Type B pancreatic cell (in vitro differentiated cells): ENCODE measurements at regions not wholly inside any gene's neighbourhood (a gene's known extent, or its start where the extent isn't known, plus 50 kb on each side); places are given as distances from the start of the nearest gene placed in this dataset.

Experiments used
- DNase-seq: peaks from one replicate; pipeline ENCODE4 v3.0.0; 2021; ENCODE audit warnings: mixed read lengths; ENCODE audit not compliant: unreplicated experiment; ENCODE audit errors: extremely low spot score
- H3K27ac Mint-ChIP-seq: 2 replicates; pipeline ENCODE4 v1.8.0; 2021; ENCODE audit warnings: mild to moderate bottlenecking, mixed read lengths
- H3K27me3 Mint-ChIP-seq: 2 replicates; pipeline ENCODE4 v1.8.0; 2021; ENCODE audit warnings: mixed read lengths
- H3K36me3 Mint-ChIP-seq: 2 replicates; pipeline ENCODE4 v1.8.0; 2021; ENCODE audit warnings: mixed read lengths
- H3K4me1 Mint-ChIP-seq: one replicate; pipeline ENCODE4 v1.8.0; 2021; ENCODE audit warnings: mixed read lengths; ENCODE audit not compliant: unreplicated experiment
- H3K4me3 Mint-ChIP-seq: 2 replicates; pipeline ENCODE4 v1.8.0; 2021; ENCODE audit warnings: mild to moderate bottlenecking, mixed read lengths
- H3K9me3 Mint-ChIP-seq: 2 replicates; pipeline ENCODE4 v1.8.0; 2021; ENCODE audit warnings: mixed read lengths
- TF ChIP-seq, protein P1 (sequence below): fragments of 200-600 bp; sonication (generic); conservative IDR thresholded peaks from 2 replicates; pipeline ENCODE4 v1.5.0; 2021; ENCODE audit warnings: antibody characterized with exemption, mild to moderate bottlenecking

- H3K27ac Mint-ChIP-seq, result no peak overlapping the region
- H3K4me1 Mint-ChIP-seq, result peaks cover 4% of the 10 kb centered on the region
- TF ChIP-seq, protein P1, sequence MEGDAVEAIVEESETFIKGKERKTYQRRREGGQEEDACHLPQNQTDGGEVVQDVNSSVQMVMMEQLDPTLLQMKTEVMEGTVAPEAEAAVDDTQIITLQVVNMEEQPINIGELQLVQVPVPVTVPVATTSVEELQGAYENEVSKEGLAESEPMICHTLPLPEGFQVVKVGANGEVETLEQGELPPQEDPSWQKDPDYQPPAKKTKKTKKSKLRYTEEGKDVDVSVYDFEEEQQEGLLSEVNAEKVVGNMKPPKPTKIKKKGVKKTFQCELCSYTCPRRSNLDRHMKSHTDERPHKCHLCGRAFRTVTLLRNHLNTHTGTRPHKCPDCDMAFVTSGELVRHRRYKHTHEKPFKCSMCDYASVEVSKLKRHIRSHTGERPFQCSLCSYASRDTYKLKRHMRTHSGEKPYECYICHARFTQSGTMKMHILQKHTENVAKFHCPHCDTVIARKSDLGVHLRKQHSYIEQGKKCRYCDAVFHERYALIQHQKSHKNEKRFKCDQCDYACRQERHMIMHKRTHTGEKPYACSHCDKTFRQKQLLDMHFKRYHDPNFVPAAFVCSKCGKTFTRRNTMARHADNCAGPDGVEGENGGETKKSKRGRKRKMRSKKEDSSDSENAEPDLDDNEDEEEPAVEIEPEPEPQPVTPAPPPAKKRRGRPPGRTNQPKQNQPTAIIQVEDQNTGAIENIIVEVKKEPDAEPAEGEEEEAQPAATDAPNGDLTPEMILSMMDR, result no peak
- no peak overlapping the region for H3K4me3 Mint-ChIP-seq
- H3K27me3 Mint-ChIP-seq, result no peaks in the 10 kb centered on the region
- no peak for DNase-seq
- peaks cover 4% of the 10 kb centered on the region for H3K9me3 Mint-ChIP-seq
- H3K36me3 Mint-ChIP-seq, result no peaks in the 10 kb centered on the region
Measured at GRCh38 chr7:144908324-144908723, 72.5 kb upstream of the TPK1 start.

DNA sequence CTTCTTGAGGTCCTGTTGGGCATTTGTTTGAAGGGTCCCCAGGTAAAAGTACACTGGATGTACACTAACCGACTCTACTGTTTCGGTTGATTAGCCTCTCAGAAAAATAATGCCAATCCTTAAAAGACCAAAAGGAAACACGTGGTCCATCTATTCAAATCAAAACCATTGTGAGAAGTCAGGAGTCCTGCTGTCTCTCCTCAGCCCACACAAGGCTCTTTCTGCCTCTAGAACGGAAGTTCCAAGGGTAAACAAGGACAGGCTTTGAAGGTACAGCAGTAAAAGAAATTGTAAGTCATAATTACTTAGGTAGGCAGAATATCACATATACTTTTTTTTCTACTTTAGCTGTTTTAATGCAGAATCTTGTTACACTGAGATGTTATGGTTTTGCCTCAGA lies 71.7 kb upstream of the TPK1 start:
- Mint-ChIP-seq H3K36me3 (no peaks in the 10 kb centered on the region), H3K9me3 (peaks cover 4% of the 10 kb centered on the region), H3K4me1 (peaks cover 4% of the 10 kb centered on the region), H3K4me3 (no peak overlapping the region), H3K27ac (no peak overlapping the region), H3K27me3 (no peaks in the 10 kb centered on the region)
- DNase-seq, result no peak
- TF ChIP-seq, protein P1, result no peak

DNA sequence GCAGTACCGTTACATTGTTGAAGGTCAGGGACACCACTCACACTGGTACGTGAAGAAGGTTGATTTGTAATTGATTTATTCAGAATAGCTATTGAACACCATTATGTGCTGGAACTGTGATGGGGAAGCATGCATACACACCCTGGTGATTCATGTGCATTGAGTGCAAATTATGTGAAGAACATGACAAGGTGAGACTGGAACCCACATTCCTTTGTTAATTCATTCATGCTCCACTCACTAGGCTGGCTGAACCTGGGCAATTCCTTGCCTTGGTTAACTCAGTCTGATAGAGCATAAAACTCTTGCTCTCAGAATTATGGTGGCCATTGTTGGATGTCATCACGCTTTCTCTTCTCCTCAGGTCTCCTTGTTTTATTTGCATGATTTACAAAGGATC lies 67.3 kb upstream of the TPK1 start:
- Mint-ChIP-seq H3K27me3 (peaks cover 6% of the 10 kb centered on the region), H3K36me3 (no peaks in the 10 kb centered on the region), H3K4me1 (peaks cover 4% of the 10 kb centered on the region), H3K27ac (no peak overlapping the region), H3K9me3 (no peaks in the 10 kb centered on the region), H3K4me3 (no peak overlapping the region)
- TF ChIP-seq, protein P1, result no peak
- DNase-seq, result no peak

DNA sequence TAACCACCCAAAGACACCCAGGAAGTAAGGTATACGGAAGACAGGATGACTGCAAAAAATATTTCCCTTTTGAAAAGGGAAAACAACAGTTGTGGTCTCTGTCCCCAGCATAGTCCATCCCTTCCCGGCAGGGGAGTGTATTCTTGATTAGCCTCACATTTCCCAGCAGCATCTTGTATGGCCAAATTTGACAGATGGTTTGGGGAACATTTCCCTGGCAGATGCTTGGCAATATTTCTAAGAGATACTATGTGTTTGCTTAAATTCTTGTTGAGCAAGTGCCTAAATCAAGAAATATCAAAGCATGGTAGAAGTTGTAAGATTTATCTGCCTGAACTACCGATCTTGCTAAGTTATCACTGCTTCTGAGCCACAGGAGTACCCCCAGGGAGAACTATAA lies 56.9 kb upstream of the TPK1 start:
- H3K36me3 Mint-ChIP-seq, result no peaks in the 10 kb centered on the region
- no peaks in the 10 kb centered on the region for H3K4me1 Mint-ChIP-seq
- no peaks in the 10 kb centered on the region for H3K27me3 Mint-ChIP-seq
- no peak overlapping the region for H3K4me3 Mint-ChIP-seq
- H3K27ac Mint-ChIP-seq, result no peak overlapping the region
- TF ChIP-seq, protein P1, result no peak
- H3K9me3 Mint-ChIP-seq, result no peaks in the 10 kb centered on the region
- no peak for DNase-seq
